Upper lobe of left lung (tissue), 6 donors: ENCODE measurements at regions not wholly inside any gene's neighbourhood (a gene's known extent, or its start where the extent isn't known, plus 50 kb on each side); places are given as distances from the start of the nearest gene placed in this dataset.

Experiments used
- ATAC-seq, 2 donors: fragments of 200-7000 bp; cut with Tn5 transposase; one replicate each; pipeline ENCODE4 v1.9.1; 2022; ENCODE audit warnings: mild to moderate bottlenecking in 2 of 2, moderate library complexity in 2 of 2; ENCODE audit not compliant: low FRiP score in 2 of 2
- DNase-seq, 2 donors: peaks; one replicate each; pipeline ENCODE4 v3.0.0-alpha.2; 2019 to 2020
- H3K27ac ChIP-seq, 4 donors: fragments of 200-600 bp; sonication (generic); one replicate each; pipeline ENCODE4 v1.5.1; 2016 to 2019
- H3K27me3 ChIP-seq, 4 donors: fragments of 200-600 bp; sonication (generic); one replicate each; pipeline ENCODE4 v1.5.1; 2017 to 2019
- H3K36me3 ChIP-seq, 4 donors: fragments of 200-600 bp; sonication (generic); one replicate each; pipeline ENCODE4 v1.5.1; 2016 to 2019
- H3K4me1 ChIP-seq, 4 donors: fragments of 200-600 bp; sonication (generic); one replicate each; pipeline ENCODE4 v1.5.1; 2018 to 2019
- H3K4me3 ChIP-seq, 4 donors: fragments of 200-600 bp; sonication (generic); one replicate each; pipeline ENCODE4 v1.5.1; 2017 to 2019; ENCODE audit warnings: mild to moderate bottlenecking in 2 of 4, moderate library complexity in 1 of 4
- H3K9me3 ChIP-seq, 4 donors: fragments of 200-600 bp; sonication (generic); one replicate each; pipeline ENCODE4 v1.5.1; 2018 to 2019
- CTCF ChIP-seq, 6 experiments: fragments of 450-650 bp in 4 of 6; fragments of 200-600 bp in 2 of 6; sonication (generic) in 2 of 6; IDR thresholded peaks; one replicate each; pipeline ENCODE4 v1.5.1; 2016 to 2019; ENCODE audit warnings: antibody characterized with exemption in 6 of 6
- EP300 ChIP-seq, 4 donors: sonication (generic); formaldehyde crosslinking; IDR thresholded peaks; one replicate each; pipeline ENCODE4 v1.5.1; 2017; ENCODE audit warnings: antibody characterized with exemption in 4 of 4, control low read depth in 2 of 4
- POLR2A ChIP-seq, 4 donors: fragments of 450-650 bp; IDR thresholded peaks; one replicate each; pipeline ENCODE4 v1.5.1; 2016 to 2017; ENCODE audit warnings: antibody characterized with exemption in 4 of 4, mild to moderate bottlenecking in 2 of 4
- POLR2AphosphoS5 ChIP-seq, 2 donors: sonication (generic); formaldehyde crosslinking; IDR thresholded peaks; one replicate each; pipeline ENCODE4 v1.5.1; 2017; ENCODE audit warnings: antibody characterized with exemption in 2 of 2
- WGBS, 2 donors: methylation state at CpG; one replicate each; pipeline ENCODE4 v1.1.5; 2017 to 2018; 5-methylcytosine and 5-hydroxymethylcytosine counted together
- donor health status: DM: no; HTN: no; CAD: no; lungs with moderate emphysema.
- donor health status: DM: no; HTN: yes; CAD: no; lungs with severe emphysema.

DNA sequence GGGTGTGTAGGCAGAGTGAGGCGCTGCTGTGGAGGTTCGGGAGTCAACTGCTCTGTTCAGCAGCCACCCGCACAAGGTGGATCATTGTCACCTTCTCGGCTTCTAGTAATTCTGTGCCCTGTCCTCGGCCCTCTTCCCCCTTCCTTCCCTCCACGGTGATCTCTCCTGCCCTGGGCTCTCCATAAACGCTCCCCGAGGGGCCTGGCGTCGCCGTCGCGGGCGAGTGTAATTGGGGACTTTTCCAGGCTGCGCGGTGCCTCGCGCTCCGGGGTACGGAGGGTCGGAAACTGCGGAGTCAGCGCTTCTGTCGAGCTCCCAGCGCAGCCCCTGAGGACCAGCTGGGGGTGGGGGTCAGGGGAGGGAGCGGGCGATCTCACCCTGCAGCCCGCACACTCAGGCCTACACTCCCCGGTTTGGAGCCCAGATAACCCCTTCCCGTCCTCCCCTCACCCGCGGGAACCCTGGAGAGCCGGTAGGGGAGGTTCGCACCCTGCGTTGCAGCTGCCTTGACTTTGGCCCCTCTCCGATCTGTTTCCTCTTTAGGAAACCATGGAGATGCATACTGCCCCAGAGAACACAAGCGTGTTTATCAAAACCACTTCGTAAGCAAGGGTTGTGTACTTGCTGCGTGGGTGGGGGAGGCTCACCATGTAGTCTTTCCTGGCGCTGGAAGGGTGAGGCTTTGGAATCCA lies 188.3 kb upstream of the ZNF618 start:
- ATAC-seq (peak in 1 of 2 donors; percentile 24), DNase-seq (peak in 1 of 2 donors; percentile 66)
- TF ChIP-seq POLR2AphosphoS5 (IDR thresholded peaks at IDR 0.05): no peak
- no peak for TF ChIP-seq EP300 (IDR thresholded peaks at IDR 0.05)
- TF ChIP-seq POLR2A (IDR thresholded peaks at IDR 0.05): no peak
- TF ChIP-seq CTCF (IDR thresholded peaks at IDR 0.05): no peak
- Histone ChIP-seq H3K36me3 (no peaks in the 10 kb centered on the region), H3K4me3 (peak overlapping the region in 1 of 4 donors; percentile 5), H3K9me3 (no peaks in the 10 kb centered on the region), H3K4me1 (peaks cover 6 to 12% (median 9%) of the 10 kb centered on the region in 4 donors), H3K27ac (no peak overlapping the region), H3K27me3 (peaks cover 0 to 11% (median 8%) of the 10 kb centered on the region in 4 donors)
- WGBS, 2 donors: 9 to 13% methylated on average over 31 to 39 of the region's 40 CpGs

GRCh38 chr9:113690055-113690740 lies 185.9 kb upstream of the ZNF618 start:
- 68 to 79% methylated on average over 11 of the region's 11 CpGs for WGBS, 2 donors
- Histone ChIP-seq H3K4me1 (peaks cover 6 to 12% (median 9%) of the 10 kb centered on the region in 4 donors), H3K4me3 (no peak overlapping the region), H3K36me3 (no peaks in the 10 kb centered on the region), H3K9me3 (no peaks in the 10 kb centered on the region), H3K27ac (no peak overlapping the region), H3K27me3 (peaks cover 0 to 11% (median 8%) of the 10 kb centered on the region in 4 donors)
- ATAC-seq (no peak), DNase-seq (peak in 1 of 2 donors; percentile 43)
- TF ChIP-seq POLR2AphosphoS5 (IDR thresholded peaks at IDR 0.05): no peak
- no peak for TF ChIP-seq EP300 (IDR thresholded peaks at IDR 0.05)
- no peak for TF ChIP-seq CTCF (IDR thresholded peaks at IDR 0.05)
- no peak for TF ChIP-seq POLR2A (IDR thresholded peaks at IDR 0.05)

DNA sequence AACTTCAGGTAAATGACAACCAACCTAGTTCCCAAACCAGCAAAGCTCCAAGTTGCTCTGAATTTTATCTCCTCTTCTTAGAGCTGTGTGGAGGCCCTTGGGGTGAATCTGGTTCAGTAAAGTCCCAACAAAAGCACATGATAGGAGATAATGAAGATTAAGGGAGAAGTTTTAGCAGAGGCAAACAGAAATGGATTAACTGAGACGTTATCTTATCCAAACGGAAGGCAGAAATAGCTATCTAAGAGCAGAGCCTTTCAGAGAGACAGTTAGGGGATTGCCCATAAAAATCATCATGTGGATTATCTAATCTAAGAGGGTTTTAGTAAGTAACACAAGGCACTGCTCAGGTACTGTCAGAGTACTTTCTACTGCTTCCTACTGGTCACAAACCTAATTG lies 183.9 kb upstream of the ZNF618 start:
- Histone ChIP-seq H3K27ac (no peak overlapping the region), H3K9me3 (peaks cover 0 to 3% (median 0%) of the 10 kb centered on the region in 4 donors), H3K36me3 (no peaks in the 10 kb centered on the region), H3K27me3 (peaks cover 0 to 11% (median 8%) of the 10 kb centered on the region in 4 donors), H3K4me3 (no peak overlapping the region), H3K4me1 (peaks cover 6 to 10% (median 9%) of the 10 kb centered on the region in 4 donors)
- TF ChIP-seq POLR2A (IDR thresholded peaks at IDR 0.05): no peak
- no peak for TF ChIP-seq POLR2AphosphoS5 (IDR thresholded peaks at IDR 0.05)
- TF ChIP-seq EP300 (IDR thresholded peaks at IDR 0.05): no peak
- TF ChIP-seq CTCF (IDR thresholded peaks at IDR 0.05): no peak
- 78 to 93% methylated on average over 2 of the region's 2 CpGs for WGBS, 2 donors
- ATAC-seq (no peak), DNase-seq (no peak)

- no peaks in the 10 kb centered on the region for H3K27me3 ChIP-seq
- WGBS, 2 donors: 73 to 92% methylated on average over 3 to 4 of the region's 4 CpGs
- H3K9me3 ChIP-seq: peaks cover 0 to 3% (median 0%) of the 10 kb centered on the region in 4 donors
- no peak for ATAC-seq
- H3K4me3 ChIP-seq: no peak overlapping the region
- H3K27ac ChIP-seq: no peak overlapping the region
- H3K36me3 ChIP-seq: no peaks in the 10 kb centered on the region
- H3K4me1 ChIP-seq: no peaks in the 10 kb centered on the region
- no peak for TF ChIP-seq CTCF (IDR thresholded peaks at IDR 0.05)
- no peak for TF ChIP-seq EP300 (IDR thresholded peaks at IDR 0.05)
- TF ChIP-seq POLR2A (IDR thresholded peaks at IDR 0.05): no peak
- TF ChIP-seq POLR2AphosphoS5 (IDR thresholded peaks at IDR 0.05): no peak
- no peak for DNase-seq
These were observed 181.2 kb upstream of the ZNF618 start for GRCh38 chr9:113694912-113695311.
